ENCODE measurements at regions not wholly inside any gene's neighbourhood (a gene's known extent, or its start where the extent isn't known, plus 50 kb on each side); places are given as distances from the start of the nearest gene placed in this dataset.

DNA sequence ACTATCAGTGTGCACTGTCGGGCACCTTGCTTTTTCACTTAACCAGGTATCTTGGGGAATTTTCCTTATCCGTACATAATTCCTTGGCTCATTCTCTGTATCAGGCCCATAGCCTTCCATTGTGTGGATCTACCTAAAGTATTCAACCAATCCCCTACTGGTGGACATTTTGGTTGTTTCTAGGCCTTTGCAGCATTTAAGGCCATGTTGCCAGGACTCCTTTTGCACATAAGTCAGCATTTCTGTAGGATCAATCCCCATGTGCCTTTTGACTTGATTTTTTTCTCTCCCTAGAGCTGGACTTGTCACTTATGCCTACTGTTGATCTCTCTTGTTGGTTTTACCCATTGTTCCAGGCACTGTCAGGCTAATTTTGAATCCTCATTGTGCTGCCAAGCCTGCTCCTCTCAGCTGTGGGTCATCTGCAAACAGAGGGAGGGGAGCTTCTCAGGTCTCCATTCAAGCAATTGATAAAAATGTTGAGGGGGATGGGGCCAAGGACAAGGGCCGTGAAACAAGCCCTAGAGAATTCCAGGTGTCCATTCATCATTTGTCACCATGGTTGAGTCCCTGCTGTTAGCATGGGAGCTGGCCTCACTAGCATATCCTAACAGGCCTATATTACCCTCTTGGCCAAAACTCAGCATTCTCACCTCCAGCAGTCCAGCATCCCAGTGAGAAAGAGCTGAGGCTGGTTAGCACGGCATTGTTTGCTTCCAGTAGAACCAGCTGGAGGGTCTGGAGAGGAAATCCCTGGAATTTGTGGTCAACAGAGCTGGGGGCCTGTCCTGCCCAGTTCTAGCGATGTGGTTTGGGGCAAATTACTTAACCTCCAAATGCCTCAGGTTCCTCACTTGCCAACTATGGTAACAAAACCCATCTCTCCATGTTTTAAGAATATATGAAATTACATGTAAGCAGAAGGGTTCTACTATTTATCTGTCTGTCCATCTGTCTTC, 178.4 kb downstream of the MRPL14 start:
- TF ChIP-seq, protein P1, sequence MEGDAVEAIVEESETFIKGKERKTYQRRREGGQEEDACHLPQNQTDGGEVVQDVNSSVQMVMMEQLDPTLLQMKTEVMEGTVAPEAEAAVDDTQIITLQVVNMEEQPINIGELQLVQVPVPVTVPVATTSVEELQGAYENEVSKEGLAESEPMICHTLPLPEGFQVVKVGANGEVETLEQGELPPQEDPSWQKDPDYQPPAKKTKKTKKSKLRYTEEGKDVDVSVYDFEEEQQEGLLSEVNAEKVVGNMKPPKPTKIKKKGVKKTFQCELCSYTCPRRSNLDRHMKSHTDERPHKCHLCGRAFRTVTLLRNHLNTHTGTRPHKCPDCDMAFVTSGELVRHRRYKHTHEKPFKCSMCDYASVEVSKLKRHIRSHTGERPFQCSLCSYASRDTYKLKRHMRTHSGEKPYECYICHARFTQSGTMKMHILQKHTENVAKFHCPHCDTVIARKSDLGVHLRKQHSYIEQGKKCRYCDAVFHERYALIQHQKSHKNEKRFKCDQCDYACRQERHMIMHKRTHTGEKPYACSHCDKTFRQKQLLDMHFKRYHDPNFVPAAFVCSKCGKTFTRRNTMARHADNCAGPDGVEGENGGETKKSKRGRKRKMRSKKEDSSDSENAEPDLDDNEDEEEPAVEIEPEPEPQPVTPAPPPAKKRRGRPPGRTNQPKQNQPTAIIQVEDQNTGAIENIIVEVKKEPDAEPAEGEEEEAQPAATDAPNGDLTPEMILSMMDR (IDR thresholded peaks at IDR 0.05; ENCODE audit: unreplicated experiment) = no peak
- intact Hi-C loops (cut with micrococcal nuclease) = no loop called here
- no peak for DNase-seq (ENCODE audit: unreplicated experiment)
- Mint-ChIP-seq H3K27ac (ENCODE audit: low read depth, unreplicated experiment) (no peak overlapping the region), H3K27me3 (ENCODE audit: insufficient read depth, unreplicated experiment) (no peaks in the 10 kb centered on the region), H3K4me3 (ENCODE audit: unreplicated experiment) (no peak overlapping the region), H3K9me3 (ENCODE audit: unreplicated experiment) (no peaks in the 10 kb centered on the region), H3K4me1 (ENCODE audit: insufficient read depth, unreplicated experiment) (peaks cover 5% of the 10 kb centered on the region), H3K36me3 (ENCODE audit: insufficient read depth, unreplicated experiment) (no peaks in the 10 kb centered on the region)
- ChIA-PET CTCF (interaction anchor here (0.9 to 1.0 kb wide), 4 partner anchors 87 to 341 kb away, joined by 3 to 5 read pairs (median 4); no protein-coding TSS in a partner anchor), POLR2A (interaction anchor here (0.9 to 1.0 kb wide), 2 partner anchors 51 to 179 kb away, joined by 3 to 4 read pairs; partner anchors contain the start of gene VEGFA)
- BruUV-seq (replicated peaks) = no TSS peak

DNA sequence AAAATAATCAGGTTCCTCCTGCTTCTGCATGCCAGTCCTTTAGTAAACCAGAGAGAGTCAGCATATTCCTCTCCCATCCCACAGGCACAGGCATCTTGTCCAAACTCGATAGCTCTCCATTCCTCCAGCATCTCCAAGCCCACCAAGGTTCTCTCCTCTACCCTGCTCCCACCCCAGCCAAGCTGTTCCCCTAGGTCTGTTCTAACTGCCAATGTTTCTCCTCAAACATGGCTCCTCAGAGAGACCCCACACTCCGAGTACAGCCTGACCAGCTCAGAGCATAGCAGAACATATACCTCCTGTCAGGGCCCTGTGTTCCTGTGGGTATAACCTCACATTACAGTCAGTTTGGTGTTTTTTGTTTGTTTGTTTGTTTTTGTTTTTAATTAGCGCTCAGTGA, 177.8 kb downstream of the VEGFA start:
- Mint-ChIP-seq H3K4me3 (ENCODE audit: unreplicated experiment) (no peak overlapping the region), H3K27ac (ENCODE audit: low read depth, unreplicated experiment) (no peak overlapping the region), H3K4me1 (ENCODE audit: insufficient read depth, unreplicated experiment) (peaks cover 5% of the 10 kb centered on the region), H3K9me3 (ENCODE audit: unreplicated experiment) (no peaks in the 10 kb centered on the region), H3K36me3 (ENCODE audit: insufficient read depth, unreplicated experiment) (no peaks in the 10 kb centered on the region), H3K27me3 (ENCODE audit: insufficient read depth, unreplicated experiment) (no peaks in the 10 kb centered on the region)
- CTCF ChIA-PET = no interaction called here
- BruUV-seq (replicated peaks) = no TSS peak
- TF ChIP-seq, protein P1 (IDR thresholded peaks at IDR 0.05; ENCODE audit: unreplicated experiment) = no peak
- intact Hi-C loops (cut with micrococcal nuclease) = no loop called here
- POLR2A ChIA-PET = interaction anchor here (0.9 kb wide), 1 partner anchor 178 kb away, joined by 3 read pairs; the partner anchor contains the start of gene VEGFA
- DNase-seq (ENCODE audit: unreplicated experiment) = no peak

DNA sequence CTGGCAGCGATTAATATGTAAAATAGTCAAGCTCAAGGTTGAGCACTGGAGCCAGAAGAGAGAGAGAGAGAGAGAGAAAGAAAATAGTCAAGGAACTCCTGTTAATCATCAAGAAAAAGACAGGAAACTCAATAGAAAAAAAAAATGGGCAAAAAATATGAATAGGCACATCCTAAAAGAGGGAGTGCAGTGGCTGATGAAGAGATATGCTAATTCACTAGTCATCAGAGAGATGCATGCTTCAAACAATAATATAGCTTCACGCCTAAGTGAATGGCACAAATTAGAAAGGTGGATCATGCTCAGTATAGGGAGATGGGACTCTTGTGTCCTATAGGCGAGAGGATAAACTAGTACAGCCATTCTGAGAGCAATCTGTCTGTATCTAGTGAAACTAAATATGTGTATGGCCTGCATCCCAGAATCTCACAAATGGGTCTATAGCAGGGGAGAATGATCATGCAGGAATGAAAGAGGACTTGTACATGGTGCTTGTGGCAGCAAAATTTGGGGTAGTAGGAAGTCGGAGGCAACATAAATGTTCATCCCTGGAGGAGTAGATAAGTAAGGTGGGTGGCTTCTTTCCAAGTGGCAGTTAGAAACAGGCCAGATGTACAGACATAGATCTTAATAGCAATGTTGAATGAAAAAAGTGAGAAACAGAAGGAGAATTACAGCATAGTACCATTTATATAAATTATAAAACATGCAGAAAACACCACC, 176.8 kb downstream of the VEGFA start:
- CTCF ChIA-PET = interaction anchor here (0.7 kb wide), 1 partner anchor 44 kb away, joined by 3 read pairs; no protein-coding TSS in a partner anchor
- peaks cover 3% of the 10 kb centered on the region for H3K4me1 Mint-ChIP-seq (ENCODE audit: insufficient read depth, unreplicated experiment)
- no peaks in the 10 kb centered on the region for H3K27me3 Mint-ChIP-seq (ENCODE audit: insufficient read depth, unreplicated experiment)
- intact Hi-C loops (cut with micrococcal nuclease) = no loop called here
- POLR2A ChIA-PET = no interaction called here
- BruUV-seq (replicated peaks) = no TSS peak
- TF ChIP-seq, protein P1 (IDR thresholded peaks at IDR 0.05; ENCODE audit: unreplicated experiment) = no peak
- no peak overlapping the region for H3K27ac Mint-ChIP-seq (ENCODE audit: low read depth, unreplicated experiment)
- H3K36me3 Mint-ChIP-seq (ENCODE audit: insufficient read depth, unreplicated experiment) = no peaks in the 10 kb centered on the region
- H3K9me3 Mint-ChIP-seq (ENCODE audit: unreplicated experiment) = no peaks in the 10 kb centered on the region
- DNase-seq (ENCODE audit: unreplicated experiment) = no peak
- no peak overlapping the region for H3K4me3 Mint-ChIP-seq (ENCODE audit: unreplicated experiment)

DNA sequence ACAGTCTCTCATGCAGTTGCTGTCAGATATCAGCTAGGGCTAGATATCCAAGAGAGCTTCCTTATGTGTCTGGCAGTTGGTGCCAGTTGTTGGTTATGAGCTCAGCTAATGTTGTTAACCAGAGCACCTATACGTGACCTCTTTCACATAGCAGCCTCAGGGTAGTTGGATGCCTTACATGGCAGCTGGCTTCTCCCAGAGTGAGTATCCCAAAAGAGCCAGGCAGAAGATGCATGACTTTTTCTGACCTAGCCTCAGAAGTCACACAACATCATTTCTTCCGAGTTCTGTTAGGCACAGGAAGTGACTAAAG, 175.7 kb downstream of the VEGFA start:
- H3K4me1 Mint-ChIP-seq (ENCODE audit: insufficient read depth, unreplicated experiment) = no peaks in the 10 kb centered on the region
- intact Hi-C loops (cut with micrococcal nuclease) = no loop called here
- H3K27me3 Mint-ChIP-seq (ENCODE audit: insufficient read depth, unreplicated experiment) = no peaks in the 10 kb centered on the region
- no peak overlapping the region for H3K27ac Mint-ChIP-seq (ENCODE audit: low read depth, unreplicated experiment)
- H3K4me3 Mint-ChIP-seq (ENCODE audit: unreplicated experiment) = no peak overlapping the region
- no peaks in the 10 kb centered on the region for H3K9me3 Mint-ChIP-seq (ENCODE audit: unreplicated experiment)
- POLR2A ChIA-PET = no interaction called here
- TF ChIP-seq, protein P1 (IDR thresholded peaks at IDR 0.05; ENCODE audit: unreplicated experiment) = no peak
- H3K36me3 Mint-ChIP-seq (ENCODE audit: insufficient read depth, unreplicated experiment) = no peaks in the 10 kb centered on the region
- DNase-seq (ENCODE audit: unreplicated experiment) = no peak
- no TSS peak for BruUV-seq (replicated peaks)
- CTCF ChIA-PET = interaction anchor here (0.6 to 1.5 kb wide), 2 partner anchors 129 to 417 kb away, joined by 3 to 5 read pairs; no protein-coding TSS in a partner anchor

All from MCF 10A (cell line).